ENCODE measurements at regions not wholly inside any gene's neighbourhood (a gene's known extent, or its start where the extent isn't known, plus 50 kb on each side); places are given as distances from the start of the nearest gene placed in this dataset.

DNA sequence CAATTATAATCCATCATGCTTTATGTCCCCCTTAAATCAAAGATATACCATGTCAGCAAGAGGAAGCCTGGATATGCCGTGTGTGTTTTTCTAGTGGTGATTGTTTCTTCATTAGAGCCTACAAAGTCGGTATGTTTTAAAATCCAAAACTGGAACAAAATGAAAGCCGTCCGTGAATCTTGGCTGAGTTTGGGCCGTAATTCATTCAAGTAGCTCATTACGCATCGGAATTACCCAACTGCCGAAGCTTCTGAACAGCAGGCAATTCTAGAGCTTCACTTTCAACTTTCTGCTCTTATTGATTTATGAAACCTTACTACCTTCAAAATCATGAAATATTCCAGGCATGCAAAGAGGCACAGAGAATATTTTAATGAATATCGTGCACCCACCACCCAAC, 224.7 kb downstream of the AACS start:
- TF ChIP-seq, protein P1, sequence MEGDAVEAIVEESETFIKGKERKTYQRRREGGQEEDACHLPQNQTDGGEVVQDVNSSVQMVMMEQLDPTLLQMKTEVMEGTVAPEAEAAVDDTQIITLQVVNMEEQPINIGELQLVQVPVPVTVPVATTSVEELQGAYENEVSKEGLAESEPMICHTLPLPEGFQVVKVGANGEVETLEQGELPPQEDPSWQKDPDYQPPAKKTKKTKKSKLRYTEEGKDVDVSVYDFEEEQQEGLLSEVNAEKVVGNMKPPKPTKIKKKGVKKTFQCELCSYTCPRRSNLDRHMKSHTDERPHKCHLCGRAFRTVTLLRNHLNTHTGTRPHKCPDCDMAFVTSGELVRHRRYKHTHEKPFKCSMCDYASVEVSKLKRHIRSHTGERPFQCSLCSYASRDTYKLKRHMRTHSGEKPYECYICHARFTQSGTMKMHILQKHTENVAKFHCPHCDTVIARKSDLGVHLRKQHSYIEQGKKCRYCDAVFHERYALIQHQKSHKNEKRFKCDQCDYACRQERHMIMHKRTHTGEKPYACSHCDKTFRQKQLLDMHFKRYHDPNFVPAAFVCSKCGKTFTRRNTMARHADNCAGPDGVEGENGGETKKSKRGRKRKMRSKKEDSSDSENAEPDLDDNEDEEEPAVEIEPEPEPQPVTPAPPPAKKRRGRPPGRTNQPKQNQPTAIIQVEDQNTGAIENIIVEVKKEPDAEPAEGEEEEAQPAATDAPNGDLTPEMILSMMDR (IDR thresholded peaks at IDR 0.05), result no peak
- no peak for TF ChIP-seq POLR2A (IDR thresholded peaks at IDR 0.05; ENCODE audit: low read depth)
